ENCODE measurements at regions not wholly inside any gene's neighbourhood (a gene's known extent, or its start where the extent isn't known, plus 50 kb on each side); places are given as distances from the start of the nearest gene placed in this dataset.

GRCh38 chr15:46677491-46677890, 1039.8 kb upstream of the SEMA6D start (continued):
- TF ChIP-seq, protein P1, sequence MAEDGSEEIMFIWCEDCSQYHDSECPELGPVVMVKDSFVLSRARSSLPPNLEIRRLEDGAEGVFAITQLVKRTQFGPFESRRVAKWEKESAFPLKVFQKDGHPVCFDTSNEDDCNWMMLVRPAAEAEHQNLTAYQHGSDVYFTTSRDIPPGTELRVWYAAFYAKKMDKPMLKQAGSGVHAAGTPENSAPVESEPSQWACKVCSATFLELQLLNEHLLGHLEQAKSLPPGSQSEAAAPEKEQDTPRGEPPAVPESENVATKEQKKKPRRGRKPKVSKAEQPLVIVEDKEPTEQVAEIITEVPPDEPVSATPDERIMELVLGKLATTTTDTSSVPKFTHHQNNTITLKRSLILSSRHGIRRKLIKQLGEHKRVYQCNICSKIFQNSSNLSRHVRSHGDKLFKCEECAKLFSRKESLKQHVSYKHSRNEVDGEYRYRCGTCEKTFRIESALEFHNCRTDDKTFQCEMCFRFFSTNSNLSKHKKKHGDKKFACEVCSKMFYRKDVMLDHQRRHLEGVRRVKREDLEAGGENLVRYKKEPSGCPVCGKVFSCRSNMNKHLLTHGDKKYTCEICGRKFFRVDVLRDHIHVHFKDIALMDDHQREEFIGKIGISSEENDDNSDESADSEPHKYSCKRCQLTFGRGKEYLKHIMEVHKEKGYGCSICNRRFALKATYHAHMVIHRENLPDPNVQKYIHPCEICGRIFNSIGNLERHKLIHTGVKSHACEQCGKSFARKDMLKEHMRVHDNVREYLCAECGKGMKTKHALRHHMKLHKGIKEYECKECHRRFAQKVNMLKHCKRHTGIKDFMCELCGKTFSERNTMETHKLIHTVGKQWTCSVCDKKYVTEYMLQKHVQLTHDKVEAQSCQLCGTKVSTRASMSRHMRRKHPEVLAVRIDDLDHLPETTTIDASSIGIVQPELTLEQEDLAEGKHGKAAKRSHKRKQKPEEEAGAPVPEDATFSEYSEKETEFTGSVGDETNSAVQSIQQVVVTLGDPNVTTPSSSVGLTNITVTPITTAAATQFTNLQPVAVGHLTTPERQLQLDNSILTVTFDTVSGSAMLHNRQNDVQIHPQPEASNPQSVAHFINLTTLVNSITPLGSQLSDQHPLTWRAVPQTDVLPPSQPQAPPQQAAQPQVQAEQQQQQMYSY (CRISPR knock-in tag; IDR thresholded peaks at IDR 0.05), result no peak
- TF ChIP-seq KAT2A (conservative IDR thresholded peaks at IDR 0.05; ENCODE audit: control insufficient read depth, low read depth, low read length) (no peak), ZZZ3 (IDR thresholded peaks at IDR 0.05; ENCODE audit: control insufficient read depth, insufficient read length, low read depth) (no peak), CEBPZ (IDR thresholded peaks at IDR 0.05; ENCODE audit: low read depth, low read length) (no peak), EP300 (IDR thresholded peaks at IDR 0.05; ENCODE audit: borderline replicate concordance in 1 of 2, control insufficient read depth in 1 of 2, low read depth in 2 of 2, low read length in 2 of 2) (no peak), PKNOX1 (IDR thresholded peaks at IDR 0.05) (no peak), PAX8 (IDR thresholded peaks at IDR 0.05) (no peak)

All from GM12878 (cell line).